DMS153 (cell line): ENCODE measurements at regions not wholly inside any gene's neighbourhood (a gene's known extent, or its start where the extent isn't known, plus 50 kb on each side); places are given as distances from the start of the nearest gene placed in this dataset.

Source experiments
- DNase-seq: peaks from one replicate; lab custom pipeline; 2025; lab: John Stamatoyannopoulos, UW

- DNase-seq = no peak
Measured at GRCh38 chr9:99366183-99366582, 144.1 kb downstream of the SEC61B start.

GRCh38 chr9:99366621-99367020 is 144.5 kb downstream of the SEC61B start:
- no peak for DNase-seq

- DNase-seq = no peak
Measured at GRCh38 chr9:99368341-99369326, 146.6 kb downstream of the SEC61B start.

GRCh38 chr9:99369327-99369722 is 147.2 kb downstream of the SEC61B start:
- no peak for DNase-seq

GRCh38 chr9:99370376-99370775 is 148.3 kb downstream of the SEC61B start:
- no peak for DNase-seq

GRCh38 chr9:99371376-99371775 is 149.3 kb downstream of the SEC61B start:
- DNase-seq = no peak

- DNase-seq = no peak
Measured at GRCh38 chr9:99373912-99374311, 151.8 kb downstream of the SEC61B start.

GRCh38 chr9:99374793-99375192 is 152.7 kb downstream of the SEC61B start:
- DNase-seq = no peak

- no peak for DNase-seq
Measured at GRCh38 chr9:99375481-99375880, 153.4 kb downstream of the SEC61B start.

GRCh38 chr9:99377790-99378775 is 156.0 kb downstream of the SEC61B start:
- DNase-seq = no peak

GRCh38 chr9:99383536-99383935 is 161.5 kb downstream of the SEC61B start:
- DNase-seq = no peak

- DNase-seq = no peak
Measured at GRCh38 chr9:99385215-99385614, 163.1 kb downstream of the SEC61B start.

- no peak for DNase-seq
Measured at GRCh38 chr9:99385814-99386279, 163.8 kb downstream of the SEC61B start.

GRCh38 chr9:99387431-99387830 is 165.3 kb downstream of the SEC61B start:
- no peak for DNase-seq

- DNase-seq = no peak
Measured at GRCh38 chr9:99389087-99390033, 167.3 kb downstream of the SEC61B start.

- no peak for DNase-seq
Measured at GRCh38 chr9:99391937-99392594, 170.0 kb downstream of the SEC61B start.

GRCh38 chr9:99392986-99393385 is 170.9 kb downstream of the SEC61B start:
- DNase-seq = no peak

GRCh38 chr9:99393993-99394392 is 171.9 kb downstream of the SEC61B start:
- DNase-seq = no peak

GRCh38 chr9:99398241-99398640 is 176.2 kb downstream of the SEC61B start:
- DNase-seq = no peak

- no peak for DNase-seq
Measured at GRCh38 chr9:99399474-99399873, 177.4 kb downstream of the SEC61B start.
